A549 (cell line): ENCODE measurements at regions not wholly inside any gene's neighbourhood (a gene's known extent, or its start where the extent isn't known, plus 50 kb on each side); places are given as distances from the start of the nearest gene placed in this dataset.
"Not testable (repeated sequence)": the region's sequence is repeated elsewhere in the genome, so short reads cannot be mapped to it uniquely, and the experiment has no call there.

Source experiments
- ATAC-seq, 2 experiments: fragments of 200-7000 bp in 1 of 2; fragments of >200 bp in 1 of 2; cut with Nextera tagmentation in 1 of 2; cut with Tn5 transposase in 1 of 2; 3 replicates each; pipeline versions ENCODE4 v1.8.0 to v1.9.1; 2018 to 2020; ENCODE audit warnings: mild to moderate bottlenecking in 1 of 2, moderate library complexity in 1 of 2
- CTCF ChIA-PET: fragments of 300-600 bp; sonication (Branson Sonifier 250); formaldehyde crosslinking; extraction: SDS; loops from one replicate; lab custom pipeline; 2021; ENCODE audit warnings: antibody characterized with exemption, inconsistent platforms; lab: Yijun Ruan, JAX
- POLR2A ChIA-PET: fragments of 350-600 bp; formaldehyde crosslinking; extraction: SDS; loops from one replicate; lab custom pipeline; 2021; ENCODE audit warnings: antibody characterized with exemption, inconsistent platforms; lab: Yijun Ruan, JAX
- DNase-seq, 2 experiments: peaks; one replicate each; pipeline versions ENCODE4 v3.0.0 to v3.0.0-alpha.2; 2011 to 2016; ENCODE audit warnings: low read depth in 1 of 2, low spot score in 1 of 2
- FAIRE-seq: peaks from 2 replicates; lab custom pipeline; 2011; peaks lifted over from hg19 to GRCh38; lab: Jason Lieb, UNC
- H3K27ac ChIP-seq, 2 experiments: fragments of >200 bp; sonication (Bioruptor Twin); formaldehyde crosslinking; 3 replicates each; pipeline ENCODE4 v1.5.1; 2016 to 2017
- H3K4me1 ChIP-seq: fragments of >200 bp; sonication (Bioruptor Twin); formaldehyde crosslinking; 3 replicates; pipeline ENCODE4 v1.6.1; 2016
- H3K4me2 ChIP-seq: fragments of >200 bp; sonication (Bioruptor Twin); formaldehyde crosslinking; 3 replicates; pipeline ENCODE4 v1.6.1; 2016
- H3K4me3 ChIP-seq: fragments of >200 bp; sonication (Bioruptor Twin); formaldehyde crosslinking; 3 replicates; pipeline ENCODE4 v1.5.1; 2016
- H3K9me3 ChIP-seq: fragments of >200 bp; sonication (Bioruptor Twin); formaldehyde crosslinking; 3 replicates; pipeline ENCODE4 v1.6.1; 2016
- BHLHE40 ChIP-seq: IDR thresholded peaks from 2 replicates; pipeline ENCODE4 v1.6.1; 2012; ENCODE audit warnings: low read depth, low read length, inconsistent platforms
- CBX2 ChIP-seq: fragments of 200-600 bp; sonication (generic); IDR thresholded peaks from 2 replicates; pipeline ENCODE4 v1.6.1; 2016; ENCODE audit warnings: low read depth, mild to moderate bottlenecking, borderline replicate concordance
- CTCF ChIP-seq: fragments of >200 bp; sonication (Bioruptor Twin); formaldehyde crosslinking; IDR thresholded peaks from 3 replicates; pipeline ENCODE4 v1.5.1; 2016
- EHF ChIP-seq: fragments of 250-450 bp; sonication (Bioruptor Pico); IDR thresholded peaks from 2 replicates; pipeline ENCODE4 v1.5.0; 2020; ENCODE audit warnings: mild to moderate bottlenecking
- EHMT2 ChIP-seq: fragments of 200-600 bp; sonication (generic); IDR thresholded peaks from 2 replicates; pipeline ENCODE4 v1.6.1; 2016; ENCODE audit warnings: antibody characterized with exemption, low read depth, mild to moderate bottlenecking, moderate library complexity
- FOSL2 ChIP-seq, 2 experiments: fragments of 450-650 bp in 1 of 2; fragments of >200 bp in 1 of 2; sonication (Bioruptor Twin) in 1 of 2; formaldehyde crosslinking; IDR thresholded peaks; 2 replicates each; pipeline versions ENCODE4 v1.5.0 to v1.6.1; 2016 to 2020; ENCODE audit warnings: mild to moderate bottlenecking in 1 of 2, moderate library complexity in 1 of 2
- HDAC2 ChIP-seq: fragments of 200-600 bp; sonication (generic); IDR thresholded peaks from 2 replicates; pipeline ENCODE4 v1.6.1; 2016
- HOXA7 ChIP-seq: fragments of 250-450 bp; sonication (Bioruptor Pico); IDR thresholded peaks from 2 replicates; pipeline ENCODE4 v1.5.0; 2020; ENCODE audit warnings: mild to moderate bottlenecking, moderate library complexity
- MAFK ChIP-seq: fragments of 450-650 bp; IDR thresholded peaks from 2 replicates; pipeline ENCODE4 v1.6.1; 2014; ENCODE audit not compliant: partially characterized antibody
- MYC ChIP-seq: IDR thresholded peaks from 2 replicates; pipeline ENCODE4 v1.6.1; 2012; ENCODE audit warnings: mild to moderate bottlenecking, inconsistent platforms, low read length, improper control_type of control experiment, borderline replicate concordance
- NFE2L2 ChIP-seq: fragments of 150-350 bp; conservative IDR thresholded peaks from 2 replicates; pipeline ENCODE4 v1.6.1; 2014; ENCODE audit warnings: low read length
- NPAS2 ChIP-seq: fragments of 250-450 bp; sonication (Bioruptor Pico); IDR thresholded peaks from 2 replicates; pipeline ENCODE4 v1.8.0; 2022; ENCODE audit warnings: mild to moderate bottlenecking, moderate library complexity, borderline replicate concordance
- NR3C1 ChIP-seq: fragments of >200 bp; sonication (Bioruptor Twin); formaldehyde crosslinking; IDR thresholded peaks from 3 replicates; pipeline ENCODE4 v1.6.1; 2017
- POLR2A ChIP-seq: IDR thresholded peaks from 2 replicates; pipeline ENCODE4 v1.6.1; 2012; ENCODE audit warnings: mild to moderate bottlenecking, low read length
- RCOR1 ChIP-seq: fragments of 150-350 bp; IDR thresholded peaks from 2 replicates; pipeline ENCODE4 v1.6.1; 2014; ENCODE audit warnings: antibody characterized with exemption, low read length, low read depth
- RFX5 ChIP-seq: fragments of 450-650 bp; IDR thresholded peaks from 2 replicates; pipeline ENCODE4 v1.7.1; 2014; ENCODE audit warnings: antibody characterized with exemption, mild to moderate bottlenecking, moderate library complexity
- RNF2 ChIP-seq: fragments of 200-600 bp; sonication (generic); IDR thresholded peaks from 2 replicates; pipeline ENCODE4 v1.6.1; 2016; ENCODE audit warnings: low read depth, mild to moderate bottlenecking, antibody characterized with exemption, moderate library complexity, borderline replicate concordance
- SMC3 ChIP-seq: fragments of >200 bp; sonication (Bioruptor Twin); formaldehyde crosslinking; IDR thresholded peaks from 3 replicates; pipeline ENCODE4 v1.6.1; 2018; ENCODE audit warnings: inconsistent platforms
- SREBF2 ChIP-seq: fragments of 450-650 bp; IDR thresholded peaks from 2 replicates; pipeline ENCODE4 v1.6.1; 2014; ENCODE audit warnings: mild to moderate bottlenecking, moderate library complexity
- TP53 ChIP-seq: fragments of 250-450 bp; sonication (Bioruptor Pico); IDR thresholded peaks from 2 replicates; pipeline ENCODE4 v1.5.0; 2021; ENCODE audit warnings: mild to moderate bottlenecking, moderate library complexity
- ZSCAN20 ChIP-seq: fragments of 250-450 bp; sonication (Bioruptor Pico); IDR thresholded peaks from 2 replicates; pipeline ENCODE4 v1.8.0; 2022; ENCODE audit warnings: mild to moderate bottlenecking, moderate library complexity
- WGBS: methylation state at CpG from one replicate; pipeline ENCODE4 v1.1.6; 2017; ENCODE audit errors: missing lambda C conversion rate; 5-methylcytosine and 5-hydroxymethylcytosine counted together
- TF ChIP-seq, protein P1 (sequence below): fragments of 150-350 bp; IDR thresholded peaks from 2 replicates; pipeline ENCODE4 v1.6.1; 2014; ENCODE audit warnings: low read depth, mild to moderate bottlenecking, low read length
- TF ChIP-seq, protein P2 (sequence below): fragments of >200 bp; sonication (Bioruptor Twin); formaldehyde crosslinking; IDR thresholded peaks from 2 replicates; pipeline ENCODE4 v1.6.1; 2016

- Histone ChIP-seq H3K4me3 (no peak overlapping the region), H3K9me3 (0 out of 3 replicates have a peak, but pooled peaks cover 2% of the 10 kb centered on the region), H3K4me1 (no peaks in the 10 kb centered on the region), H3K4me2 (no peak overlapping the region), H3K27ac (no peak overlapping the region)
- no peak for FAIRE-seq
- TF ChIP-seq POLR2A: no peak
- TF ChIP-seq RCOR1: no peak
- no peak for TF ChIP-seq SREBF2
- TF ChIP-seq RFX5: no peak
- no peak for TF ChIP-seq ZSCAN20 (CRISPR knock-in tag)
- no peak for TF ChIP-seq CTCF
- TF ChIP-seq CBX2: no peak
- TF ChIP-seq FOSL2 (IDR thresholded peaks at IDR 0.05): no peak
- TF ChIP-seq FOSL2 (CRISPR knock-in tag; IDR thresholded peaks at IDR 0.05): no peak
- TF ChIP-seq EHMT2: no peak
- no peak for TF ChIP-seq EHF
- TF ChIP-seq, protein P1, sequence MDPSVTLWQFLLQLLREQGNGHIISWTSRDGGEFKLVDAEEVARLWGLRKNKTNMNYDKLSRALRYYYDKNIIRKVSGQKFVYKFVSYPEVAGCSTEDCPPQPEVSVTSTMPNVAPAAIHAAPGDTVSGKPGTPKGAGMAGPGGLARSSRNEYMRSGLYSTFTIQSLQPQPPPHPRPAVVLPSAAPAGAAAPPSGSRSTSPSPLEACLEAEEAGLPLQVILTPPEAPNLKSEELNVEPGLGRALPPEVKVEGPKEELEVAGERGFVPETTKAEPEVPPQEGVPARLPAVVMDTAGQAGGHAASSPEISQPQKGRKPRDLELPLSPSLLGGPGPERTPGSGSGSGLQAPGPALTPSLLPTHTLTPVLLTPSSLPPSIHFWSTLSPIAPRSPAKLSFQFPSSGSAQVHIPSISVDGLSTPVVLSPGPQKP: no peak
- TF ChIP-seq, protein P2, sequence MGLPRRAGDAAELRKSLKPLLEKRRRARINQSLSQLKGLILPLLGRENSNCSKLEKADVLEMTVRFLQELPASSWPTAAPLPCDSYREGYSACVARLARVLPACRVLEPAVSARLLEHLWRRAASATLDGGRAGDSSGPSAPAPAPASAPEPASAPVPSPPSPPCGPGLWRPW: no peak
- no peak for TF ChIP-seq MYC
- no peak for TF ChIP-seq MAFK
- no peak for TF ChIP-seq NR3C1
- no peak for TF ChIP-seq RNF2
- no peak for TF ChIP-seq BHLHE40
- no peak for TF ChIP-seq NFE2L2
- CTCF ChIA-PET: no interaction called here
- no peak for DNase-seq
- POLR2A ChIA-PET: no interaction called here
- no CpG with 5 or more reads among the region's 1 CpG for WGBS
- no peak for ATAC-seq
Observed at GRCh38 chr14:87257421-87257820, 735.6 kb downstream of the GALC start.

DNA sequence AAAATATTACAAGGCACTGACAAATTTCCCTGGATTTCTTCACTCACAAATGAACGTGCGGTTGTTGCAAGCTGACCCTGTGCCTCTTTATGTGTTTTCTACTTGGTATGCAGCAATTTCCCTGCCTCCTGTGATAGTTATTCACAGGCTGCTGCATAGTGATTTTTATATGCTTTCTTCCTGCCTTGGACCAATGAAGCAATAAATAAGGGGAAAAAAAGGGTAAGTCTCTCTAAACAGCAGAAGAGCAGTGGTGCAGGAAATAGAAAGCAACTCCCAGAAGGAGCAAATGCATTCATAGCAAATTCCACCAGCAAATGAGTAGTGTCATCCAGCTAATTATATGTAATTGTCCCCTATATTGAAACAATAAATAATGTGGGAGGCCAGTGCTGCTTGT is 737.9 kb downstream of the GALC start:
- H3K4me1 ChIP-seq: no peaks in the 10 kb centered on the region
- DNase-seq: no peak
- no peak overlapping the region for H3K4me3 ChIP-seq
- H3K27ac ChIP-seq: no peak overlapping the region
- ChIA-PET CTCF (no interaction called here), POLR2A (no interaction called here)
- no peak for ATAC-seq
- 0 out of 3 replicates have a peak, but pooled peaks cover 2% of the 10 kb centered on the region for H3K9me3 ChIP-seq
- no peak for FAIRE-seq
- TF ChIP-seq TP53 (CRISPR knock-in tag): no peak
- no peak for TF ChIP-seq FOSL2 (IDR thresholded peaks at IDR 0.05)
- TF ChIP-seq FOSL2 (CRISPR knock-in tag; IDR thresholded peaks at IDR 0.05): no peak
- 3% methylated on average over 2 of the region's 2 CpGs for WGBS
- H3K4me2 ChIP-seq: no peak overlapping the region

DNA sequence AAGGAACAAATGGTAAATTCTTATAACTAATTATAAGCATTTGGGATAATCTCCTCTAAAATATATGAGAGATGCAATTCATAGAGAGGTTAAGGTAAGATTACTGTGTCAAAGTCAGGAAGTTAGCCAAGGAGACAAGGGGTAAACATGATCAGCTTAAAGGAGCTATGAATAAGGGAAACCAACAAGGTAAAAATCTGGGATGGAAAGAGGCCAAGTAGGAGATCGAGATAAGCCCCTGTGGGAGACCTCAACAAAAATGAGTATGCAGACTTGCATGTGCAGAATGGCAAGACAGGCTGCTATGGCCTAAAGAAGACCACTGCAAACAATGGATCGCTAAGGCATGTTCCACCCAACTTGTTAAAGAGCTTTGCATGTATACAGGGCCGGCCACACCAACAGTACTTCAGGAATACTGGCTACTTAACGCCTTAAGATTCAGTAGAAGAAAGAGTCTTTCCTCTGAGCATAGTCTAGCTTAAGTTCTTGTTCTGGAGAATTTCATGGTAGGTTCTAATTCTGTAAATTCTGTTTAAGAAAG is 738.6 kb downstream of the GALC start:
- CTCF ChIA-PET: interaction anchor here (0.8 kb wide), 1 partner anchor 22 kb away, joined by 3 read pairs; no protein-coding TSS in a partner anchor
- ATAC-seq: no peak
- no peak overlapping the region for H3K4me3 ChIP-seq
- POLR2A ChIA-PET: no interaction called here
- 0% methylated on average over 4 of the region's 4 CpGs for whole genome bisulfite sequencing
- H3K4me2 ChIP-seq: no peak overlapping the region
- TF ChIP-seq NPAS2 (CRISPR knock-in tag) (no peak), HDAC2 (no peak), HOXA7 (CRISPR knock-in tag) (no peak), SMC3 (no peak)
- no peak overlapping the region for H3K27ac ChIP-seq
- FAIRE-seq: no peak
- H3K9me3 ChIP-seq: no peaks in the 10 kb centered on the region
- no peak for DNase-seq
- H3K4me1 ChIP-seq: no peaks in the 10 kb centered on the region

DNA sequence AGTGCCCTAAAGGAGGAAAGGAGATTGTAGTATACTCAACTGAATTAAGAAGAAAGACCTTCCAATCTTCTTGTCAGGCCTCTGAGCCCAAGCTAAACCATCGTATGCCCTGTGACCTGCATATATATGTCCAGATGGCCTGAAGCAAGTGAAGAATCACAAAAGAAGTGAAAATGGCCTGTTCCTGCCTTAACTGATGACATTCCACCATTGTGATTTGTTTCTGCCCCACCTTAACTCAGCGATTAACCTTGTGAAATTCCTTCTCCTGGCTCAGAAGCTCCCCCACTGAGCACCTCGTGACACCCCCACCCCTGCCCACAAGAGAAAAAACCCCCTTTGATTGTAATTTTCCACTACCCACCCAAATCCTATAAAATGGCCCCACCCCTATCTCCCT is 739.2 kb downstream of the GALC start:
- H3K27ac ChIP-seq, H3K4me1 ChIP-seq, H3K9me3 ChIP-seq, H3K4me3 ChIP-seq, POLR2A ChIA-PET, ATAC-seq, DNase-seq, FAIRE-seq, H3K4me2 ChIP-seq: not testable (repeated sequence)
- CTCF ChIA-PET: interaction anchor here (0.8 kb wide), 1 partner anchor 21 kb away, joined by 3 read pairs; no protein-coding TSS in a partner anchor
- 3% methylated on average over 3 of the region's 3 CpGs for WGBS
